ENCODE measurements at regions not wholly inside any gene's neighbourhood (a gene's known extent, or its start where the extent isn't known, plus 50 kb on each side); places are given as distances from the start of the nearest gene placed in this dataset.
"Not testable (repeated sequence)": the region's sequence is repeated elsewhere in the genome, so short reads cannot be mapped to it uniquely, and the experiment has no call there.

GRCh38 chr4:38386654-38387188 is 277.3 kb upstream of the KLF3 start:
- no peak for TF ChIP-seq CTCF (IDR thresholded peaks at IDR 0.05; ENCODE audit: insufficient read depth, low read depth, low read length, missing control alignments)
- no peak overlapping the region for H3K4me3 ChIP-seq (ENCODE audit: low read depth, low read length)
- DNase-seq (ENCODE audit: low read depth): no peak

- TF ChIP-seq CTCF (IDR thresholded peaks at IDR 0.05; ENCODE audit: insufficient read depth, low read depth, low read length, missing control alignments): no peak
- DNase-seq (ENCODE audit: low read depth): no peak
- no peak overlapping the region for H3K4me3 ChIP-seq (ENCODE audit: low read depth, low read length)
Observed at GRCh38 chr4:38387348-38387747, 276.7 kb upstream of the KLF3 start.

- no peak overlapping the region for H3K4me3 ChIP-seq (ENCODE audit: low read depth, low read length)
- no peak for TF ChIP-seq CTCF (IDR thresholded peaks at IDR 0.05; ENCODE audit: insufficient read depth, low read depth, low read length, missing control alignments)
- no peak for DNase-seq (ENCODE audit: low read depth)
Observed at GRCh38 chr4:38387819-38388218, 276.2 kb upstream of the KLF3 start.

- not testable (repeated sequence) for DNase-seq (ENCODE audit: low read depth); H3K4me3 ChIP-seq (ENCODE audit: low read depth, low read length)
Observed at GRCh38 chr4:38388907-38389306, 275.1 kb upstream of the KLF3 start.

- DNase-seq (ENCODE audit: low read depth): no peak
- no peak for TF ChIP-seq CTCF (IDR thresholded peaks at IDR 0.05; ENCODE audit: insufficient read depth, low read depth, low read length, missing control alignments)
- no peak overlapping the region for H3K4me3 ChIP-seq (ENCODE audit: low read depth, low read length)
Observed at GRCh38 chr4:38390969-38391545, 272.9 kb upstream of the KLF3 start.

- no peak for TF ChIP-seq CTCF (IDR thresholded peaks at IDR 0.05; ENCODE audit: insufficient read depth, low read depth, low read length, missing control alignments)
- no peak overlapping the region for H3K4me3 ChIP-seq (ENCODE audit: low read depth, low read length)
Observed at GRCh38 chr4:38392223-38392855, 271.7 kb upstream of the KLF3 start.

GRCh38 chr4:38396091-38396490 is 267.9 kb upstream of the KLF3 start:
- no peak for TF ChIP-seq CTCF (IDR thresholded peaks at IDR 0.05; ENCODE audit: insufficient read depth, low read depth, low read length, missing control alignments)
- DNase-seq (ENCODE audit: low read depth): no peak
- no peak overlapping the region for H3K4me3 ChIP-seq (ENCODE audit: low read depth, low read length)

More at GRCh38 chr4:38392223-38392855, 271.7 kb upstream of the KLF3 start:
- DNase-seq (ENCODE audit: low read depth): no peak
